Suprapubic skin (tissue), 4 donors: ENCODE measurements at regions not wholly inside any gene's neighbourhood (a gene's known extent, or its start where the extent isn't known, plus 50 kb on each side); places are given as distances from the start of the nearest gene placed in this dataset.

Experiments used
- DNase-seq, 2 donors: peaks; one replicate each; pipeline ENCODE4 v3.0.0-alpha.2; 2019; ENCODE audit warnings: low spot score in 2 of 2
- H3K27ac ChIP-seq: fragments of 200-600 bp; sonication (generic); one replicate; pipeline ENCODE4 v1.5.1; 2019
- H3K27me3 ChIP-seq: fragments of 200-600 bp; sonication (generic); one replicate; pipeline ENCODE4 v1.5.1; 2019
- H3K36me3 ChIP-seq: fragments of 200-600 bp; sonication (generic); one replicate; pipeline ENCODE4 v1.5.1; 2019
- H3K4me1 ChIP-seq: fragments of 200-600 bp; sonication (generic); one replicate; pipeline ENCODE4 v1.5.1; 2019
- H3K4me3 ChIP-seq: fragments of 200-600 bp; sonication (generic); one replicate; pipeline ENCODE4 v1.5.1; 2019; ENCODE audit warnings: mild to moderate bottlenecking
- H3K9me3 ChIP-seq: fragments of 200-600 bp; sonication (generic); one replicate; pipeline ENCODE4 v1.5.1; 2019
- CTCF ChIP-seq, 2 donors: fragments of 200-600 bp in 1 of 2; fragments of 450-650 bp in 1 of 2; sonication (generic) in 1 of 2; IDR thresholded peaks; one replicate each; pipeline ENCODE4 v1.5.1; 2016 to 2019; ENCODE audit warnings: antibody characterized with exemption in 2 of 2, mild to moderate bottlenecking in 1 of 2, moderate library complexity in 1 of 2
- EP300 ChIP-seq: sonication (generic); formaldehyde crosslinking; IDR thresholded peaks from one replicate; pipeline ENCODE4 v1.6.1; 2017; ENCODE audit warnings: antibody characterized with exemption
- POLR2A ChIP-seq, 2 donors: fragments of 450-650 bp; IDR thresholded peaks; one replicate each; pipeline ENCODE4 v1.6.1; 2017; ENCODE audit warnings: antibody characterized with exemption in 2 of 2, mild to moderate bottlenecking in 2 of 2, moderate library complexity in 2 of 2
- POLR2AphosphoS5 ChIP-seq, 3 donors: sonication (generic); formaldehyde crosslinking; IDR thresholded peaks; one replicate each; pipeline ENCODE4 v1.6.1; 2017; ENCODE audit warnings: antibody characterized with exemption in 3 of 3
- WGBS: methylation state at CpG from one replicate; pipeline ENCODE4 v1.1.5; 2018; 5-methylcytosine and 5-hydroxymethylcytosine counted together

DNA sequence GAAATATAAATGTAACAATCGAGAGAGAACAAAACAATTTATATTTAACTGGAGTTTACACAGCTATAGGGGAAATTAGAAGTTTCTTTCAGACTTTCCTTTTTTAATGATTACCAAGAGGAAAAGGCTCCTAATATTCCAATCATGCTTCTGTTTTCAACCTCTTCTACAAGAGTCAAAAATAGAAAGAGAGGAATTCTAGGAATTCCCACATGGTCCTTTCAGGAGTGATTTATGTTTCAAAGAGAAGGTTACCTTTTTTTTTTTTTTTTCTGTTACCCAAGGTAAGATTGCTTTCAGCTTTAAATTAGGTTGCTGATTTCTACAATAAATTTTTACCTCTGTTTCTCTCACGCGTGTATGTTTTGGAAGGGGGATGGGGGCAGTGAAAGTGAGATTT is 355.3 kb upstream of the DCBLD2 start:
- no peak for TF ChIP-seq EP300
- no peak for TF ChIP-seq CTCF (IDR thresholded peaks at IDR 0.05)
- no peak for TF ChIP-seq POLR2AphosphoS5 (IDR thresholded peaks at IDR 0.05)
- no peak for TF ChIP-seq POLR2A (IDR thresholded peaks at IDR 0.05)
- Histone ChIP-seq H3K27ac (no peak overlapping the region), H3K4me3 (no peak overlapping the region), H3K36me3 (no peaks in the 10 kb centered on the region), H3K9me3 (no peaks in the 10 kb centered on the region), H3K4me1 (no peaks in the 10 kb centered on the region), H3K27me3 (no peaks in the 10 kb centered on the region)
- WGBS: 92% methylated on average over 3 of the region's 3 CpGs
- no peak for DNase-seq

- Histone ChIP-seq H3K36me3 (no peaks in the 10 kb centered on the region), H3K4me3 (no peak overlapping the region), H3K27me3 (no peaks in the 10 kb centered on the region), H3K9me3 (no peaks in the 10 kb centered on the region), H3K27ac (no peak overlapping the region), H3K4me1 (no peaks in the 10 kb centered on the region)
- 45% methylated on average over 2 of the region's 2 CpGs for WGBS
- DNase-seq: no peak
- TF ChIP-seq POLR2A (IDR thresholded peaks at IDR 0.05) (no peak), CTCF (IDR thresholded peaks at IDR 0.05) (no peak), EP300 (no peak), POLR2AphosphoS5 (IDR thresholded peaks at IDR 0.05) (no peak)
These were observed 352.5 kb upstream of the DCBLD2 start for GRCh38 chr3:99253963-99254355.

DNA sequence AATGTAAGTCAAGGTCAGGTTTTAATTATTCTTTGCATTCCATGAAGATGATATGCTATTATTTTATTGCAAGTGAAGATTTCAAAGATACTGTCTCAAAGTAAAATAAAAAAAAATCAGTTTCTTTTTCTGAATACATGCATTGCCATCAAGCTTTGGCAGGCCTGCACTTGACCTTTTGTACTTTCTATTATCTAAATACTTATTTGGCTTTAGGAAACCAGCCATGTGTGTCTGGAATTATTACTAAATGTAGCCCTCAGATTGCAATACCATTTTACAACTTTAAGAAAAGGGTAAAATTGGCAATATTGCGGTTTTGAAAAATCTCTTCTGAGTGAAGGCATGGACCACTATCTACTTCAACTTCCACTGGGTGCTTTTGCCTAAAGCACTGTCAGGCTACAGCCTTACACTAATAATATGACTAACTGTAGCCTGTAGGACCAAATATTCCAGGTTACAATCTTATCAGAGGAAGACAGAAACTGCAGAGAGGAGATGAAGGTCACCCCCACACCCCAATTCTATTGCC is 349.4 kb upstream of the DCBLD2 start:
- no peak for DNase-seq
- WGBS: 79% methylated on average over 1 of the region's 1 CpG
- Histone ChIP-seq H3K27me3 (no peaks in the 10 kb centered on the region), H3K9me3 (no peaks in the 10 kb centered on the region), H3K36me3 (no peaks in the 10 kb centered on the region), H3K4me3 (no peak overlapping the region), H3K27ac (no peak overlapping the region), H3K4me1 (no peaks in the 10 kb centered on the region)
- TF ChIP-seq CTCF (IDR thresholded peaks at IDR 0.05) (no peak), EP300 (no peak), POLR2A (IDR thresholded peaks at IDR 0.05) (no peak), POLR2AphosphoS5 (IDR thresholded peaks at IDR 0.05) (no peak)

DNA sequence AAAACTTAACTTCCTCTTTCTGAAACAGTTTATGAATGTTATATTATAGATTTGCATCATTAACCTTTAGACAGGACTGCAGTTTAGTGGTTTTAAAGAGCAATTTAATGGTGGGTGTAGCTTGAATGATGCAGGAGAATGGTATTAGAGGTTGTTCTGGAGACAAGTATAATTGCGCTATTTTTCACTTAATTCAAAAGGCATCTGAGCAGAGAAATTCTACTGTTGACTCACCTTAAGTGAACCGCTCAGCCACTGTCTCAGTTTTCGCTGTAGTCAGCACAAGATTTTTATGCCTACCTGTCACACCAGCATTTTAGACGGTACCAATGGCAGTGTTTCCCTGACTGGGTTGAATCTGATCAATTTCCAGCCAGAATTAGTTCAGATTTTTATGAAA is 348.8 kb upstream of the DCBLD2 start:
- Histone ChIP-seq H3K4me1 (no peaks in the 10 kb centered on the region), H3K9me3 (no peaks in the 10 kb centered on the region), H3K27me3 (no peaks in the 10 kb centered on the region), H3K36me3 (no peaks in the 10 kb centered on the region), H3K27ac (no peak overlapping the region), H3K4me3 (no peak overlapping the region)
- DNase-seq: no peak
- WGBS: 84% methylated on average over 4 of the region's 4 CpGs
- TF ChIP-seq POLR2AphosphoS5 (IDR thresholded peaks at IDR 0.05): no peak
- TF ChIP-seq CTCF (IDR thresholded peaks at IDR 0.05): no peak
- no peak for TF ChIP-seq POLR2A (IDR thresholded peaks at IDR 0.05)
- no peak for TF ChIP-seq EP300

DNA sequence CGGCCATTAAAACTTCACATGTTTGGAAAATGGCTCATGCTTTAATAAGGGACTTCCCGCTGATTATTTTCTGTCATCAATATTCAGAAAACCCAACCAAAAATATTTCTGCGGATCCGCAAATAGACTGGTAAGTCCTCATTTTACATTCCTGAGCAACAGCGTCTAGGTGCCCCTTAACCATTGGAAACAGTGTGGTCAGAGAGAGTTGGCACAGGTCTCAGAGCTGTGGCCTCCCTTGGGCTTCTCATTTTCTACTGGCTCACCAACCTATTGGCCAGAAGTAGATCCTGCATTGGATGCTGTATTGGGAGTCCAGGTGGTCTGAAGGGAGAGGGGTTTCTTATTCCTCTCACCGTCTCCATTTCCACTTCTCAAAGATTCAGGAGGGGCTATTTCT is 348.1 kb upstream of the DCBLD2 start:
- WGBS: 96% methylated on average over 6 of the region's 6 CpGs
- Histone ChIP-seq H3K27me3 (no peaks in the 10 kb centered on the region), H3K9me3 (no peaks in the 10 kb centered on the region), H3K4me1 (no peaks in the 10 kb centered on the region), H3K27ac (no peak overlapping the region), H3K36me3 (no peaks in the 10 kb centered on the region), H3K4me3 (no peak overlapping the region)
- no peak for TF ChIP-seq EP300
- TF ChIP-seq POLR2AphosphoS5 (IDR thresholded peaks at IDR 0.05): no peak
- no peak for TF ChIP-seq POLR2A (IDR thresholded peaks at IDR 0.05)
- TF ChIP-seq CTCF (IDR thresholded peaks at IDR 0.05): no peak
- DNase-seq: no peak
